HG02884 (cell line): ENCODE measurements at regions not wholly inside any gene's neighbourhood (a gene's known extent, or its start where the extent isn't known, plus 50 kb on each side); places are given as distances from the start of the nearest gene placed in this dataset.
"Not testable (repeated sequence)": the region's sequence is repeated elsewhere in the genome, so short reads cannot be mapped to it uniquely, and the experiment has no call there.

Source experiments
- ATAC-seq: cut with Tn5 transposase; IDR thresholded peaks from one replicate; pipeline ENCODE4 v1.9.1; 2021; ENCODE audit warnings: mild to moderate bottlenecking, moderate library complexity; ENCODE audit not compliant: unreplicated experiment

DNA sequence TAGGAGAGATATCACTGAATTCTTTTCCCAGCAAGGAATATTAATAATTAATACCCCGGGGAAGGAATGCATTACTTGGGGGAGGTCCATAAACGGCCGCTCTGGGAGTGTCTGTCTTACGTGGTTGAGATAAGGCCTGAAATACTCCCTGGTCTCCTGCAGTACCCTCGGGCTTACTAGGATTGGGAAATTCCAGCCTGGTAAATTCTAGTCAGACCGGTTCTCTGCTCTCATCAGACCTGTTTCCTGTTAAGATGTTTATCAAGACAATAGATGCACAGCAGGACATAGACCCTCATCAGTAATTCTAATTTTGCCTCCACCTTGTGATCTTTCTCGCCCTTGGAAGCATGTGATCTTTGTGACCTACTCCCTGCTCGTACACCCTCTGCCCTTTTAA lies 162.8 kb upstream of the KCND2 start:
- ATAC-seq, result no peak

DNA sequence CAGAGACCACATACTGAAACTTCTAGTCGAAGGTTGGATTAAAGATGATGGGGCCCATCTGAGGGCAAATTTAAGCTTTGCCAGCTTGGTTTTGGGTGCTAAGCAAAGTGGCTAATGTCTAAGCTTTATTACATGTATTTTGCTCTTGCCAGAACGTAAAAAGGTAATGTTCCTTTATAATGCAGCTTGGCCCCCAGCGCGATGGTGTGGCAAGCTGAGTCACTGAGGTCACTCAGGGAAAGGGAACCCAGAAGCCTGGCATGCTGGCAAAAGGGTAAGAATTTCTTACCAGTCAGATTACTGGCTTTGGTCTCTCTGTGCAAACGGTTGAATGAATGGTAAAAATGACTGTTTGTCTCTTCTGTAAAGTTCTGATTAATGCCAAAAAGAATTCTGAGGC lies 158.3 kb upstream of the KCND2 start:
- no peak for ATAC-seq

DNA sequence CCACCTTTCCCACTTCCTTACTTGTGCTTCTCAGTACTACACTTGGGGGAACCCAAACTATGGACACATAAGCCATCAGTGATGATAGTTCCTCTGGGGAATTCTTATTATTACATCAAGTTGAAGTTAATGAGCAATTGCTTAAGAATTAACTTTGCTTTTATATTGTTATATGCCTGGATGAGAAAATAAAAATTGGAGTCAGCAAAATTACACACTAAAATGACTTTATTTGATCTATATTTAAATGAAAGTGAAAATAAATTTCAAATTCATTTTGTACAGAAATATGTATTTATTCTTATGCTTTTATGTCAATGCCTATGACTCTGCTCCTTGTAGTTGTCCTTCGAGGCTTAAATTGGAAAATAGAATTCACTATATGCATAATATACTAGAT lies 149.4 kb upstream of the KCND2 start:
- no peak for ATAC-seq

DNA sequence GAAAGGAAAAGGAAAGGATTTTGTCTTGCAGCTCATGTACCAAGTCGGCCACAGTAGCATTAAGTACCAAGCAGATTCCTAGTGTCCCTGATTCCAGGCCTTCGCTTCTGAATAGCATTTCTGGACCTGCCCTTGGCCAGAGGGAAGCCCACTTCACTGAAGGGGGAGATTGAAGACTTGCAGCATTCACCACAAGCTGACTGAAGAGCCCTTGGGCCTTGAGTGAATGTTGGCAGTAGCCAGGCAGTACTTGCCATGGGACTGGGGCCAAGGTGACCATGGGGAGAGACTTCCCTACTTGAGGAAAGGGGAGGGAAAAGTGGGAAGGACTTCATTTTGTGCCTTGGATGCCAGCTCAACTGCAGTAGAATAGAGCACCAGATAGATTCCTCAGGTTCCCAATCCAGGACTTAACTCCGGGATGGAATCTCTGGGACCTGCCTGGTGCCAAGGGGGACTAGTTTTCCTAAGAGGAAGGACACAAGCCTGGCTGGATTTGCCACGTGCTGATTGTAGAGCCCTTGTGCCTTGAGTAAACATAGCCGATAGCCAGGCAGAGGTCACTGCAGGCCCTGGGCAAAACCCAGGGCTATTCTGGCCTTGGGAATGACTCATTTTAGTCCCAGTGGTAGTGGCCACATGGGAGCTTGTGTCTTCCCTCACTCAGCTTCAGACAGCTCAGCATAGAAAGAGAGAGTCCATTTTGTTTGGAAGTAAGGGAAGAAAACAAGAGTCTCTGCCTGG lies 141.7 kb upstream of the KCND2 start:
- no peak for ATAC-seq

DNA sequence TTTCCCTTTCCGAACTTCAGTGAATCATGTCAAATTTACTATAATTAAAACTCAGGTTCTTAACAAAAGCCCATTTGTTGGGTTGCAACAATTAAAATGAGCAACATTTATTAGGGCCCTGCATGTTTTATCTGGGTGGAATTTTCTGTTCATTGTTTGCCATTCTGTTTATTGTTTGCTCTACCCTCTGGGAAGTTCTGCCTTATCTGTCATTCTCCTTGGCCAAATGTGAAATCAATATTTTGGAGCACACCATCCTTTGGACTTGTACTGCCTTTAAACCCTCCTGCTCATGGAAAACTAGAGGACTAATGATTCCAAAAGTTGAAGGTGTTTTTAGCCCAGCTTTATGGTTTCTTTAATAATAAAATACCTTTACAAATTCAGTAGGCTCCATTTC lies 134.5 kb upstream of the KCND2 start:
- no peak for ATAC-seq

DNA sequence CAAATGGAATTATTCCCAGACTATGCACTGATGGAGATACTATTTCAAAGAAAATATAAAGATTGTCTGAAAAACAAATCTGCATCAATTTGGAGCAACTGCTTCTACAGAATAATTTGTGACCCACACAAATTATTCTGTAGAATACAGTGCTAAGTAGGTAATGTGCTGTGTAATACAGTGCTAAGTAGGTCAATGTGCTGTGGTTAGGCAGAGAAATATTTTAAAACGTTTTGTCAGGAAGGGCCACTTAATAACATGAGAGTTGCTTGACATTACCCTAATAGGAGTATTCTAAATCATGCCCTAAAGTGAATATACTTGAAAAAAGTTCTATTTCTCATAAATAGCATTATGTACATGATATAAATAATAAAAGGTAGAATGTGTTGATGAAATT lies 116.5 kb upstream of the KCND2 start:
- ATAC-seq, result no peak

DNA sequence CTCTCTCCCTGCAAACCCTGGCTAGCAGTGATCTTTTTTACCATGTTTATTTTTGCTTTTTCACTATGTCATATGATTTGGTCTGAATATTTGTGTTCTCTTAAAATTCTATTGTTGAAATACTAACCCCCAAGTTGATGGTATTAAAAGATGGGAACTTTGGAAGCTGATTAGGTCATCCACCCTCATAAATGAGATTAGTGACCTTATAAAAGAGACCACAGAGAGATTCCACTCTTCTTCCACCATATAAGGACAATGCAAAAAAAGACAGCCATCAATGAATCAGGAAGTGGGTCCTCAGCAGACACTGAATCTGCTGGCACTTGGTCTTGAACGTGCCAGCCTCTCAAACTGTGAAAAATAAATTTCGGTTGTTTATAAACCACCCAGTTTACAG lies 112.8 kb upstream of the KCND2 start:
- no peak for ATAC-seq

DNA sequence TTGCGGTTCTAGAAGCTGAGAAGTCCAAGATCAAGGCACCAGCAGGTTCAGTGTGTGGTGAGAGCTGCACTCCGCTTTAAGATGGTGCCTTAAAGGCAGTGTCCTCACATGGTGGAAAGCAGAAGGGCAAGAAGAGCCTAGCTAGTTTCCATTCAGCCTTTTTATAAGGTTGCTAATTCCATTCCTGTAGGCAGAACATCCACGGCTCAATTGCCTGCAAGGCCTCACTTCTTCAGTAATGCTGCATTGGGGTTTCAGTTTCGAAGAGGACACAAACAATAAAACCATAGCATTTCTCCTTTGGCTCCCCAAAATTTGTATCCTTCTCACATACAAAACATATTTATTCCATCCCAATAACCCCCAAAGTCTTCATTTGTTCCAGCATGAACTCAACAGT lies 109.5 kb upstream of the KCND2 start:
- ATAC-seq, result no peak

DNA sequence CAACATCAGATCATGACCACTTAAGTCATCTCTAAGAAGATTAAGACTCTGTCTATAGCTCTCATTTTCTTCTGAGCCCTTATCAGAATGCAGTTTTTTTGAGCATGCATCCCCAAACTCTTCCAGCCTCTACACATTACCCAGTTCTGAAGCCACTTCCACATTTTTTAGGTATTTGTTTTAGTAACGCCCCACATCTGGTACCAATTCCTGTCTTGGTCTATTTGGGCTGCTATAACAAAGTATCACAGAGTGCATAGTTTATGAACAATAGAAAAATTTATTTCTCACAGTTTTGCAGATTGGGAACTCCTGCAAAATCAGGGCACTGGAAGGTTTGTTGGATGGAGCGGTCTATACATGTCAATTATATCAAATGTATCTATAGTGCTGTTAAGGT lies 107.7 kb upstream of the KCND2 start:
- ATAC-seq, result no peak

DNA sequence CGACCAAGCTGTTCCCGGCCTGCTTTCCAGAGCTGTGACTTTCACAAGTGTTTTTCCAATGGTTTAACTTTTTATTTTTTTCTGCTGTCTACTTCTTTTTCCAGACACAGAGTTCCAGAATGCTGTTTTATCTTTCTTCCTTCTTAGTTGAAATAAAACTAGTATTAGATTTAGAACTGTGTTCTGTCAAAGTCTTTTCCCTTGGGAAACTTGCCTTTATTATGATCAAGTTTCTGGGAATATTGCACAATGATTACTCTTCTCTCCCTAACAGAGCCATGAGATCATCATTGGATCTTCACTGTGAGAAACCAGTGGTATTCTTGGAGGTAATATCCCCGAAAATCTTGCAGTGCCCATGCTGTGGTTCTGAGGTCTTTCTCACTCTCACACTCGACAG lies 104.9 kb upstream of the KCND2 start:
- ATAC-seq, result no peak

DNA sequence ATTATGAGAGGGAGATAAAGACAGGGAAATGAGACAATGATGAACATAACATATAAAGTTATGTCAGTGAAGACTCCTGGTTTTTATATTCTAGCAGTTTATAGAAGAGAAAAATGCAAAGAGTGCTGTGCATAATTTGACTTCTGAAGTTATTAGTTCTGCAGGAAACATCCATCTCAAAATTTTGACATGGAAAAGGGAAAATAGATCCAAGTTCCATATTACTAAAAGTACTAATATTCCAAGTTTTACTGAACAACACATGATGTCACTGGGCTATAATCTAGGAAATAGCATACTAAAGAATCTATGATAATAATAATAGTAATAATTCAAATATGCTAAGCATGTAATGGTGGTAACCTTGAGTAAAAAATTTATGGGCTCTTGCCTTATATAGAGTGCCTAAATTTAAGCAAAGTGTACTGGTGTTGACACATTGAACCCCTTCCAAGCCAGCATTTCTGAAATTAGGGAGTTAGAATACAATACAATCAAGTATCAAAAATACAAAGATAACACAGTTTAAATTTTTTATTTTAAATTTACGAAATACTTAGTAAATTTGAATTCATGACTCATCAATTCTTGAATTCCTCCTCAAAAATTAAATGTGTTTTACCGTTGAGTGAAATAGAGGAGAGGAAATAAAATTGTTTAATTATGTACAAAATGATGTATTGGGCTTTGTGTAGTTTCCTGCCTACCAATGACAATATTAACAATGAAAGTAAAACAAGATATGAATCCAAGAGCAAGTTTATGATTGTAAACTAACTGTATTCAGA lies 102.8 kb upstream of the KCND2 start:
- no peak for ATAC-seq

DNA sequence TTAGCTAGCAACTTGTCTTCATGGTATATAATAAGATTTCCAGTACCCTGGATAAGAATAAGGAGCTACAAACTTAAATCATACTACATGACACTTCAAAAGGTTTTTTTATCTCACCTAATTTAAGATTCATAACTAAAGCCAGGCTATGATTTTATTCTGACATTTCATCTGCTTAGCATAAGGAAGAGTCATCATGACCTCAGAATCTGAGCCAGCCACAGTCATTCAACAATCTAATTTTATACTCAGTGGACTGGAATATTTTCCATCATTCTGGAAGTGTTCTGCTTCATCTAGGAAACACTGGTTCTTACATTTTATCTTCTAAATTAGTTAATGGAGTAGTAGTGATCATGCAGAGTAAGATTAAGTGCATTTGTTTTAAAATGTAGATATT lies 102.1 kb upstream of the KCND2 start:
- ATAC-seq, result no peak

DNA sequence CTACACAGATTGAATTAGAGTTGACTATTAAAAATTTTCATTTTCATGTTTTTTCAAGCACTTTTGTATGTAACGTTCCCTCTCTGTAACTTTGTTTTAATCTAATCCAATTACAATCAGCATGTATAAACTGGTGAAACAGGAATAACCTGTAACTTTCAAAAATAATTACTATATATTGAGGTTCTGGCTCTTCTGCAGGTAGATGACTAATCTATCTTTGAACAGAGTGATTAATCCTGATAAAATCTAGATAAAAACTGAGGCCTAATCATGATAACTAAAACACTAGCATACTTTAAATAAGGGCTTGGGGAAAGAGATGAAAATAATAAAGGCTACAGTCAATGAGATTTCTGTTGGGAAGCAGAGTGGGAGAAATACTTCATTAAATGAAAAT lies 101.6 kb upstream of the KCND2 start:
- ATAC-seq, result no peak

DNA sequence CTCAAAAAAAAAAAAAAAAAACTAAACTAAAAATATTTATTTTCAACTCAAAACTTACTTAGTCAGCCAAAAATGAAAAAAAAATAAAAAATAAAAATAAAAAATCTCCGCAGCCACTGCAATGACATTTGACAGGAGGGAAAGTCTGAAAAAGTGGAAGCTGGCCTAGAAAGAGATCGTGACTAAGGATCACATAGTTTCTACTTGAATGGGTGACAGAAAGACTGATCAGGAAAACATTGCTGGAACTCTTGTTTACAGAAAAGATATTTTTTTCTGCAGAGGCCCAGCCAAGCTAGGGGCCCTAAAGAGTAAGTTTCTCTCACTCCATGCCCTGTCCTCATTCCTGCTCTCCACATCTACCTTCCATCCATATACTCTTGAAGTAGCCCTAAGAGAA lies 92.8 kb upstream of the KCND2 start:
- no peak for ATAC-seq

DNA sequence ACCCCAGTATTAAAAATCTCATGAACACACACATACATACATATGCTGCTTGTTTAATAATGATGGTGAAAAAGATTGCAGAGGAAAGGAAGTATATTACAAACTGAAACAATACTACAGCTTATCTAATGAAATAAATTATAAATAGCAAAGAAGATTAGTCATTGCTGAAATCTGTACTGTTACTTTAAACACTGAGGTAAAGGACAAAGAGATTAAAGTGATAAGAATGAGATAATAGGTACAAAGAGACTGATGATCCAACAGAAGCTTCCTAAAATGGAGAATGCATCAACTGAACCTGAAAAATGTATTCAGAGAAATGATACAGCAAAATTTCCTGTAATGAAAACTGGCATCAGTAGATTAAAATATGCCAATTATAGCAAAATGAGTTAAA lies 91.5 kb upstream of the KCND2 start:
- ATAC-seq, result no peak

DNA sequence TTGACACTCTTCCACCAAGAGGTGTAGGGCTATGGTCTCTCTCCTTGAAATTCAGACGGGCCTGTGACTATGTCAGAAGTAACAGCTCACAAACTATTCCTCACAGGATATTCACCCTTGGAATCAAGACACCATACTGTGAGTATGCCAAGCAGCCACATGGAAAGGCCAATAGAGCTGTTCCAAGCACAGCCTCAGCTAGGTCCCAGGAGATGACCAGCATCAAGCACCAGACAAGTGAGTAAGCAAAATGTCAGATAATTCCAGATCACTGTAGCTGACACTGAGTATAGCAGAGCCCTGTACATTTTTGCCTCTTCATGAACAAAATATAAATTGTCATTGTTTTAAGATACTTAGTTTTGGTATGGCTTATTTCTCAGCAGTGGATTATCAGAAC lies 88.1 kb upstream of the KCND2 start:
- no peak for ATAC-seq

DNA sequence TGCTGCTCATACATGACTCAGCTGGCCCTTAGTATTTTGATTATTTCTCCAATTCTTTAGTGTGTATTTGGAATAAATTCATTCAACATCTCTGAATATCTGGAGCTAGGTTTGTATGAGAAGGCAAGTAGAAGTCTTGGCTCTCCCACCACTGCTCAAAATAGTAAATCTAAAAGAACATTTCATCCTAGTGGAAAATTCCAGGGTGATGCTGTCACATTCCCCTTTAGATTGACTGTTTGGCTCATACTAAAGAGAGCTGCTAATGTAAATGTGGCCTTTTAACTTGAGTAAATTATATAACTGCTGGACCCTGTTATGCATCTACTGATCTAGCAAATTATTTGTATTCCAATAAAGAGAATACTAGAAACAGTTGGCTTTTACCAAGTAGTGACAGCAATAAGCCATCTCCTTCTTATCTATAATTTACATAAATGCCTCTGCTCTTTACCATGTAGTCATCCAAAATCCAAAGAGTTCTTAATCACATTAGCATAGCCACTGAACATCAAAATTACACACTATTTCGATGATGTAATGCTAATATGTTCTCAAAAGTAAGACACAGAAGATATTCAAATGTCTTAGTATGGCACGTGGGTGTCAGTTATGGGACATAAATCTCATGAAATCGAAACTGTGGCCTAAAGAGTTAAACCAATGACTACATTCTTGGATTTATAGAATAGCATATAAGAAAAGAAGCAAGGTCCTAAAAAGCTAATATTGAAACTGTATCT lies 86.9 kb upstream of the KCND2 start:
- no peak for ATAC-seq

DNA sequence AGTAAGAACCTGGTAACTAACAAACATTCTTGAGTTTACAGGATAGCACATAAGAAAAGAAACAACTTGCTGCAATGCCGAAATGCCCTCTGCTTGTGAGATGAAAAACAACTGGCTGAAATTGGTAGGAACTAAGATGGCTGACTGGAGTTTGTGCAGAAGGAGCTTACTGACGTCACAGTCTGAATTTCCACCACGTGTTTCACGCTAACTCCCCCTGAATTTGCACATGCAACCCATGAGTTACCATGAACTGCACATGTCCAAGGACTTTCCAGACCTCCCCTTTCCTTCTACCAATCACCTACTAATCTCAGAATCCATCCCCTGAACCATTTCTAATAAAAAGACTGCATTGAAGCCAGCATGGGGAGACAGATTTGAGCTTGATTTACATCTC lies 86.3 kb upstream of the KCND2 start:
- no peak for ATAC-seq

DNA sequence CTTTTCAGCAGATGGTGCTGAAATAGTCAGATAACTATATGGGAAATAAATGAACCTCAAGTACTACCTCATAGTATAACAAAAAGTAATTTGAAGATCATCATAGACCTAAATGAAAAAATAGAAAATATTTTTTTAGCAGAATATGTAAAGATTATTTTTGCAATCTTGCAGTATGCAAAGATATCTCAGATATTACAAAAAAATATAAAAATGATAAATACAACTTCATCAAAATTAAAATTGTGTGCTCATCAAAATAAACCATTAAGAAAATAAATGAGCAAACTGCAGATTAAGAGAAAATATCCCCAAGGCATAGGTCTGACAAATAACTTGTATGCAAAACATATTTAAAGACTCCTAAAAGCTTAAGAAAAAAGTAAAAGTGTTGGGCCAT lies 83.4 kb upstream of the KCND2 start:
- ATAC-seq, result no peak

DNA sequence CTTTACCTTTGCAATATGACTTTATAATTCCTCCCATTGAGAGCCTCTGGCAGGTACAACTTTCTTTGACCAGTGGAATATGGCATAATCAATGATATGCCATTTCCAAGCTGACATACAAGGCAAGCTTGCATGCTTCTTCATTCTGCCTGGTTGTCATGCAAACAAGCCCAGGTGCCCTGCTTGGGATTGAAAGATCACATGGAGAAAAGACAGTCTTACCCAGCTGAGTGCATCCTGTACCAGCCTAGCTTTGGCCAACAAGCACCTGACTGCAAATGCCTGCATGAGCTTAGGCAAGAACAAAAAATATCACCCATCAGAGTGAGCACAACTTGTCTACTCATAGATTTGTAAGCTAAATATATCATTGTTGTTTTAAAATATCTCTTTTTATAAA lies 82.9 kb upstream of the KCND2 start:
- no peak for ATAC-seq

DNA sequence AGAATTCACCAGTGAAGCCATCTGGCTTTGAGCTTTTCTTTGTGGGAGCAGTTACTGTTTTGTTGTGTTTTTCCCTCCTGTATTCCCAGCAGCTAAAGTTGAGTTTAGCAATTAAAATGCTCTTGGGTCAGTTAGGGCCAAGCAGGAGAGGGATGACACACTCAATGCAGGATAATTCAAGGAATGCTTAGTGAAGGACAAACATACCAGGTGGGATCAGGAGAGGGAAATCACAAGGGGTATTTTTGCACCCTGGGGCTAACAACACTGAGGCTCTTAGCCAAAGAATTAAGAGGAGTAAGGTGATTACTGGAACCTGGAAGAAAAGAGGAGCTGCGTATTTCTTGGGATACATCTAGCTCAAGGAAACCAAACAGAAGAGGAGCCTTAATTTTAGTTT lies 82.4 kb upstream of the KCND2 start:
- no peak for ATAC-seq

DNA sequence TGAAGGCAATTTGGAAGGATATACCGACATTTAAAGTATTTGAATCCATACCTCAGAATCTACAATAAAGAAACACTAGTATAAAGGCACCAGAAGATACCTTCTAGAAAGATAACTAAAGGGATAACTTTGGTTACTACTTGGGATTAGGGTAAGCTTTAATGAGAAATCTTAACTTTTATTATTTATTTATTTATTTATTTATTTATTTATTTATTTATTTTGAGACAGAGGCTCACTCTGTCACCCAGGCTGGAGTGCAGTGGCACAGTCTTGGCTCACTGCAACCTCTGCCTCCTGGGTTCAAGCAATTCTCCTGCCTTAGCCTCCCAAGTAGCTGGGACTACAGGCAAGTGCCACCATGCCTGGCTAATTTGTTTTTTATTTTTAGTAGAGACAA lies 81.6 kb upstream of the KCND2 start:
- ATAC-seq, result not testable (repeated sequence)
